ENCODE measurements at regions not wholly inside any gene's neighbourhood (a gene's known extent, or its start where the extent isn't known, plus 50 kb on each side); places are given as distances from the start of the nearest gene placed in this dataset.
"Not testable (repeated sequence)": the region's sequence is repeated elsewhere in the genome, so short reads cannot be mapped to it uniquely, and the experiment has no call there.

DNA sequence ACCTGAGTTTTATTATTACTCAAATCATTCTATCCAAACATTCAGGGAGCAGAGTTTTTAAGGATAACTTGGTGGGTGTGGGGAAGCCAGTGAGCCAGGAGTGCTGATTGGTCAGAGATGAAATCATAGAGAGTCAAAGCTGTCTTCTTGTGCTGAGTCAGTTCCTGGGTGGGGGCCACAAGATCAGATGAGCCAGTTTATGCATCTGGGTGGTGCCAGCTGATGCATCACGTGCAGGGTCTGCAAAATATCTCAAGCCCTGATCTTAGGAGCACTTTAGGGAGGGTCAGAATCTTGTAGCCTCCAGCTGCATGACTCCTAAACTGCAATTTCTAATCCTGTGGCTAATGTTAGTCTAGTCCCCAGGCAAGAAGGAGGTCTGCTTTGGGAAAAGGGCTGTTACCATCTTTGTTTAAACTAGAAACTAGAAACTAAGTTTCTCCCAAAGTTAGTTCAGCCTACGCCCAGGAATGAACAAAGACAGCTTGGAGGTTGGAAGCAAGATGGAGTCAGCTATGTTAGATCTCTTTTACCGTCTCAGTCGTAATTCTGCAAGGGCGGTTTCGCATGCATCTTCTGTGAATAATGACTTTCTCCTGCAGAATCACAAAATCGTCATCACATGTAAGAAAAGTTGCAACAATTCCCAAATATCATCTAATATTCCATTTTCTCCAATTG lies 97.5 kb downstream of the ZNF664 start:
- H3K27me3 ChIP-seq (ENCODE audit: insufficient read depth, low read length); H3K23ac ChIP-seq (ENCODE audit: insufficient read length, low read depth, low read length); H3T11ph ChIP-seq (ENCODE audit: low read length); H4K91ac ChIP-seq (ENCODE audit: insufficient read length, low read depth, low read length); H2BK15ac ChIP-seq (ENCODE audit: low read depth, low read length); H3K79me1 ChIP-seq (ENCODE audit: insufficient read depth, low read depth, low read length, poor library complexity, severe bottlenecking); H3K23me2 ChIP-seq (ENCODE audit: insufficient read length, low read depth, low read length, poor library complexity, severe bottlenecking); H3K79me2 ChIP-seq (ENCODE audit: insufficient read depth, low read length); H2AFZ ChIP-seq (ENCODE audit: low read length); H2BK20ac ChIP-seq (ENCODE audit: low read depth, low read length, poor library complexity, severe bottlenecking); H3K4me2 ChIP-seq (ENCODE audit: insufficient read depth, insufficient read length, low read length); H4K8ac ChIP-seq (replicated peaks; ENCODE audit: insufficient read length, low read depth, low read length); H4K20me1 ChIP-seq (ENCODE audit: control insufficient read depth, insufficient read depth, insufficient read length); H3K27ac ChIP-seq (ENCODE audit: insufficient read length, low read depth, low read length); H2BK120ac ChIP-seq (ENCODE audit: low read depth, low read length, poor library complexity, severe bottlenecking); H3K18ac ChIP-seq (ENCODE audit: insufficient read length, low read depth, low read length); H2BK12ac ChIP-seq (ENCODE audit: insufficient read length, low read depth, low read length); DNase-seq; H3K56ac ChIP-seq (ENCODE audit: insufficient read length, low read depth, low read length); H3K14ac ChIP-seq (ENCODE audit: insufficient read depth, low read length); H3K9ac ChIP-seq (ENCODE audit: extremely low read depth, insufficient read length, low read length); H2AK5ac ChIP-seq (ENCODE audit: insufficient read length, low read length); H3K27me3 Mint-ChIP-seq (ENCODE audit: low read depth); H3K27ac Mint-ChIP-seq; H4K5ac ChIP-seq (ENCODE audit: insufficient read length, low read depth, low read length); H3K4me3 Mint-ChIP-seq; H3K4ac ChIP-seq (ENCODE audit: low read depth, low read length); H3K9me3 ChIP-seq (ENCODE audit: control insufficient read depth, low read depth, low read length); H2BK5ac ChIP-seq (ENCODE audit: insufficient read length, low read length): not testable (repeated sequence)
- H3K4me1 ChIP-seq (ENCODE audit: insufficient read depth, low read length) = peaks cover 14% of the 10 kb centered on the region; the same call in 1 of the 2 replicates
- H3K36me3 Mint-ChIP-seq (ENCODE audit: insufficient read depth in 1 of 3, low read depth in 3 of 3) = peaks cover 4 to 22% (median 13%) of the 10 kb centered on the region in 3 experiments; a peak in 6 of 7 replicates
- H3K9me3 Mint-ChIP-seq = peaks cover 14 to 19% of the 10 kb centered on the region in 2 experiments
- H3K4me1 Mint-ChIP-seq = peaks cover 46 to 49% of the 10 kb centered on the region in 2 experiments
- 100% methylated on average over 1 of the region's 7 CpGs for WGBS (ENCODE audit: extremely low coverage, insufficient read length, low lambda C conversion rate)

Measured in H9 (cell line).